GM23338 (cell line): ENCODE measurements at regions not wholly inside any gene's neighbourhood (a gene's known extent, or its start where the extent isn't known, plus 50 kb on each side); places are given as distances from the start of the nearest gene placed in this dataset.

Source experiments
- ATAC-seq: fragments of 200-7000 bp; cut with Tn5 transposase; 3 replicates; pipeline ENCODE4 v1.9.1; 2020
- DNase-seq: peaks from one replicate; pipeline ENCODE4 v3.0.0-alpha.2; 2015; ENCODE audit warnings: low spot score
- H2AFZ ChIP-seq: fragments of 200-600 bp; sonication (generic); 2 replicates; pipeline ENCODE4 v1.8.0; 2016; ENCODE audit warnings: antibody characterized with exemption, mild to moderate bottlenecking, moderate library complexity
- H3F3A ChIP-seq: fragments of 200-600 bp; sonication (generic); replicated peaks from 2 replicates; pipeline ENCODE4 v1.8.0; 2017; ENCODE audit warnings: antibody characterized with exemption, mixed run types, low read depth
- H3K27ac ChIP-seq: fragments of 200-600 bp; sonication (generic); 2 replicates; pipeline ENCODE4 v1.6.1; 2016; ENCODE audit warnings: low read depth
- H3K27me3 ChIP-seq: fragments of 200-600 bp; sonication (generic); 2 replicates; pipeline ENCODE4 v1.8.0; 2016; ENCODE audit warnings: mild to moderate bottlenecking, mixed run types, moderate library complexity; ENCODE audit not compliant: insufficient read depth
- H3K36me3 ChIP-seq: fragments of 200-600 bp; sonication (generic); 2 replicates; pipeline ENCODE4 v1.8.0; 2016; ENCODE audit warnings: mild to moderate bottlenecking; ENCODE audit not compliant: insufficient read depth
- H3K4me1 ChIP-seq: fragments of 200-600 bp; sonication (generic); 2 replicates; pipeline ENCODE4 v1.8.0; 2016; ENCODE audit warnings: mild to moderate bottlenecking, moderate library complexity; ENCODE audit not compliant: insufficient read depth
- H3K4me2 ChIP-seq: fragments of 200-600 bp; sonication (generic); 2 replicates; pipeline ENCODE4 v1.7.1; 2017; ENCODE audit warnings: mixed run types
- H3K4me3 ChIP-seq: fragments of 200-600 bp; sonication (generic); 2 replicates; pipeline ENCODE4 v1.6.1; 2016; ENCODE audit warnings: mixed run types
- H3K79me2 ChIP-seq: fragments of 200-600 bp; sonication (generic); replicated peaks from 2 replicates; pipeline ENCODE4 v1.8.0; 2017; ENCODE audit warnings: mild to moderate bottlenecking; ENCODE audit not compliant: insufficient read depth
- H3K9me2 ChIP-seq: fragments of 200-600 bp; sonication (generic); 2 replicates; pipeline ENCODE4 v1.8.0; 2017; ENCODE audit not compliant: insufficient read depth
- H4K20me1 ChIP-seq: fragments of 200-600 bp; sonication (generic); replicated peaks from 2 replicates; pipeline ENCODE4 v1.8.0; 2017; ENCODE audit warnings: mild to moderate bottlenecking; ENCODE audit not compliant: insufficient read depth
- H3K27ac Mint-ChIP-seq: 2 replicates; pipeline ENCODE4 v1.8.0; 2020; ENCODE audit warnings: inconsistent platforms, mild to moderate bottlenecking, moderate library complexity, mixed read lengths
- H3K27me3 Mint-ChIP-seq: 3 replicates; pipeline ENCODE4 v1.8.0; 2022; ENCODE audit warnings: low read depth, mild to moderate bottlenecking, moderate library complexity, mixed read lengths, inconsistent platforms; ENCODE audit not compliant: insufficient read depth, poor library complexity
- H3K36me3 Mint-ChIP-seq: 3 replicates; pipeline ENCODE4 v1.8.0; 2021; ENCODE audit warnings: low read depth, mild to moderate bottlenecking, inconsistent platforms, moderate library complexity, mixed read lengths
- H3K4me1 Mint-ChIP-seq: 3 replicates; pipeline ENCODE4 v1.8.0; 2020; ENCODE audit warnings: mild to moderate bottlenecking, inconsistent platforms, mixed read lengths
- H3K4me3 Mint-ChIP-seq: 3 replicates; pipeline ENCODE4 v1.8.0; 2021; ENCODE audit warnings: moderate library complexity, mild to moderate bottlenecking, inconsistent platforms, mixed read lengths
- H3K9me3 Mint-ChIP-seq: 3 replicates; pipeline ENCODE4 v1.8.0; 2020; ENCODE audit warnings: moderate library complexity, mild to moderate bottlenecking, inconsistent platforms, mixed read lengths
- CREB1 ChIP-seq: fragments of 250-450 bp; sonication (Bioruptor Pico); IDR thresholded peaks from 2 replicates; pipeline ENCODE4 v1.5.0; 2020; ENCODE audit warnings: low read depth, mild to moderate bottlenecking, moderate library complexity
- CTCF ChIP-seq, 2 experiments: fragments of 200-600 bp in 1 of 2; sonication (generic) in 1 of 2; conservative IDR thresholded peaks; 2 replicates each; pipeline versions ENCODE4 v1.5.1 to v1.6.1; 2016 to 2017; ENCODE audit warnings: antibody characterized with exemption in 2 of 2, low read depth in 2 of 2, mild to moderate bottlenecking in 2 of 2, moderate library complexity in 1 of 2
- ETS1 ChIP-seq: IDR thresholded peaks from 2 replicates; pipeline ENCODE4 v1.6.1; 2016; ENCODE audit warnings: antibody characterized with exemption
- EZH2 ChIP-seq: fragments of 200-600 bp; sonication (generic); IDR thresholded peaks from one replicate; pipeline ENCODE4 v1.8.0; 2017; ENCODE audit warnings: antibody characterized with exemption, mild to moderate bottlenecking, low read depth; ENCODE audit not compliant: unreplicated experiment
- EZH2phosphoT487 ChIP-seq: fragments of 200-600 bp; sonication (generic); IDR thresholded peaks from one replicate; pipeline ENCODE4 v1.8.1; 2018; ENCODE audit warnings: antibody characterized with exemption; ENCODE audit not compliant: unreplicated experiment
- JUNB ChIP-seq: IDR thresholded peaks from one replicate; pipeline ENCODE4 v1.6.1; 2016; ENCODE audit warnings: antibody characterized with exemption; ENCODE audit not compliant: unreplicated experiment
- NANOG ChIP-seq: IDR thresholded peaks from 2 replicates; pipeline ENCODE4 v1.6.1; 2016; ENCODE audit warnings: antibody characterized with exemption, borderline replicate concordance
- POLR2AphosphoS5 ChIP-seq: IDR thresholded peaks from 2 replicates; pipeline ENCODE4 v1.6.1; 2016; ENCODE audit warnings: antibody characterized with exemption, low read depth
- REST ChIP-seq: IDR thresholded peaks from one replicate; pipeline ENCODE4 v1.6.1; 2018; ENCODE audit warnings: antibody characterized with exemption; ENCODE audit not compliant: unreplicated experiment
- STAT1 ChIP-seq: IDR thresholded peaks from one replicate; pipeline ENCODE4 v1.6.1; 2016; ENCODE audit warnings: antibody characterized with exemption; ENCODE audit not compliant: unreplicated experiment
- ZNF114 ChIP-seq: fragments of 250-450 bp; sonication (Bioruptor Pico); IDR thresholded peaks from 2 replicates; pipeline ENCODE4 v1.5.0; 2020; ENCODE audit warnings: mild to moderate bottlenecking, moderate library complexity
- ZNF331 ChIP-seq: fragments of 250-450 bp; sonication (Bioruptor Pico); IDR thresholded peaks from 2 replicates; pipeline ENCODE4 v1.5.0; 2020; ENCODE audit warnings: low read depth, mild to moderate bottlenecking, moderate library complexity
- ZNF462 ChIP-seq: fragments of 250-450 bp; sonication (Bioruptor Pico); IDR thresholded peaks from 2 replicates; pipeline ENCODE4 v1.5.0; 2020; ENCODE audit warnings: mild to moderate bottlenecking, moderate library complexity

- no peak for TF ChIP-seq EZH2phosphoT487
- no peak for TF ChIP-seq NANOG
- no peak for TF ChIP-seq CTCF (conservative IDR thresholded peaks at IDR 0.05; ENCODE audit: low read depth in 2 of 2)
- TF ChIP-seq CREB1 (CRISPR knock-in tag): no peak
- no peak for TF ChIP-seq ETS1
- TF ChIP-seq STAT1: no peak
- TF ChIP-seq JUNB: no peak
- TF ChIP-seq REST: no peak
- no peak for TF ChIP-seq POLR2AphosphoS5
- TF ChIP-seq EZH2: no peak
- no peak for TF ChIP-seq ZNF462
- no peak for TF ChIP-seq ZNF331
- TF ChIP-seq ZNF114 (CRISPR knock-in tag): no peak
- Mint-ChIP-seq H3K4me1 (peaks cover 22% of the 10 kb centered on the region), H3K36me3 (peaks cover 4% of the 10 kb centered on the region; the same call in 2 of the 3 replicates), H3K9me3 (peaks cover 4% of the 10 kb centered on the region; the same call in 2 of the 3 replicates), H3K27ac (no peak overlapping the region), H3K4me3 (no peak overlapping the region), H3K27me3 (peaks cover 13% of the 10 kb centered on the region)
- Histone ChIP-seq H4K20me1 (no peaks in the 10 kb centered on the region), H3K4me3 (no peak overlapping the region), H3K27ac (no peak overlapping the region), H3K36me3 (no peaks in the 10 kb centered on the region), H3K27me3 (no peaks in the 10 kb centered on the region), H2AFZ (no peak overlapping the region), H3K9me2 (no peaks in the 10 kb centered on the region), H3F3A (no peaks in the 10 kb centered on the region), H3K79me2 (no peaks in the 10 kb centered on the region), H3K4me1 (0 out of 2 replicates have a peak, but pooled peaks cover 2% of the 10 kb centered on the region), H3K4me2 (no peak overlapping the region)
- ATAC-seq: no peak
- DNase-seq: no peak
Measured at GRCh38 chr19:29289020-29289419, 76.1 kb upstream of the UQCRFS1 start.
